KG1 (cell line): ENCODE measurements at regions not wholly inside any gene's neighbourhood (a gene's known extent, or its start where the extent isn't known, plus 50 kb on each side); places are given as distances from the start of the nearest gene placed in this dataset.

Source experiments
- DNase-seq: peaks from one replicate; lab custom pipeline; 2025; lab: John Stamatoyannopoulos, UW

- no peak for DNase-seq
Observed at GRCh38 chr18:78650926-78651325, 328.7 kb upstream of the SALL3 start.

GRCh38 chr18:78652001-78652545 lies 327.5 kb upstream of the SALL3 start:
- no peak for DNase-seq

GRCh38 chr18:78655921-78656320 lies 323.7 kb upstream of the SALL3 start:
- DNase-seq = no peak

- DNase-seq = no peak
Observed at GRCh38 chr18:78656346-78656925, 323.2 kb upstream of the SALL3 start.

GRCh38 chr18:78658531-78658930 lies 321.1 kb upstream of the SALL3 start:
- DNase-seq = no peak

GRCh38 chr18:78659057-78659456 lies 320.6 kb upstream of the SALL3 start:
- no peak for DNase-seq

GRCh38 chr18:78659748-78660147 lies 319.9 kb upstream of the SALL3 start:
- DNase-seq = no peak

- no peak for DNase-seq
Observed at GRCh38 chr18:78660311-78660710, 319.3 kb upstream of the SALL3 start.

- DNase-seq = no peak
Observed at GRCh38 chr18:78661316-78661715, 318.3 kb upstream of the SALL3 start.

GRCh38 chr18:78662879-78663278 lies 316.7 kb upstream of the SALL3 start:
- no peak for DNase-seq

- no peak for DNase-seq
Observed at GRCh38 chr18:78664048-78664447, 315.6 kb upstream of the SALL3 start.

- no peak for DNase-seq
Observed at GRCh38 chr18:78664848-78665247, 314.8 kb upstream of the SALL3 start.

- no peak for DNase-seq
Observed at GRCh38 chr18:78665644-78666043, 314.0 kb upstream of the SALL3 start.

- DNase-seq = no peak
Observed at GRCh38 chr18:78666666-78667335, 312.8 kb upstream of the SALL3 start.

GRCh38 chr18:78670778-78671391 lies 308.7 kb upstream of the SALL3 start:
- no peak for DNase-seq

- no peak for DNase-seq
Observed at GRCh38 chr18:78671551-78671950, 308.1 kb upstream of the SALL3 start.

GRCh38 chr18:78672862-78673446 lies 306.7 kb upstream of the SALL3 start:
- no peak for DNase-seq

GRCh38 chr18:78673516-78674321 lies 305.9 kb upstream of the SALL3 start:
- no peak for DNase-seq

- DNase-seq = no peak
Observed at GRCh38 chr18:78675231-78675630, 304.4 kb upstream of the SALL3 start.

GRCh38 chr18:78676622-78677482 lies 302.8 kb upstream of the SALL3 start:
- no peak for DNase-seq
